Adrenal gland (tissue), 5 donors: ENCODE measurements at regions not wholly inside any gene's neighbourhood (a gene's known extent, or its start where the extent isn't known, plus 50 kb on each side); places are given as distances from the start of the nearest gene placed in this dataset.

Experiments used
- POLR2A ChIP-seq, 2 donors: fragments of 450-650 bp; IDR thresholded peaks; one replicate each; pipeline ENCODE4 v1.6.1; 2017; ENCODE audit warnings: antibody characterized with exemption in 2 of 2, mild to moderate bottlenecking in 2 of 2, moderate library complexity in 1 of 2
- TF ChIP-seq, protein P1 (sequence below), 6 experiments: fragments of 450-650 bp in 4 of 6; fragments of 200-600 bp in 2 of 6; sonication (generic) in 1 of 6; IDR thresholded peaks; 1 replicate in 5 of 6; 2 replicates in 1 of 6; pipeline versions ENCODE4 v1.5.1 to v1.8.0; 2016 to 2021; ENCODE audit warnings: antibody characterized with exemption in 6 of 6, mild to moderate bottlenecking in 2 of 6, moderate library complexity in 1 of 6
- donor health status: DM: no; HTN: no; CAD: no.

DNA sequence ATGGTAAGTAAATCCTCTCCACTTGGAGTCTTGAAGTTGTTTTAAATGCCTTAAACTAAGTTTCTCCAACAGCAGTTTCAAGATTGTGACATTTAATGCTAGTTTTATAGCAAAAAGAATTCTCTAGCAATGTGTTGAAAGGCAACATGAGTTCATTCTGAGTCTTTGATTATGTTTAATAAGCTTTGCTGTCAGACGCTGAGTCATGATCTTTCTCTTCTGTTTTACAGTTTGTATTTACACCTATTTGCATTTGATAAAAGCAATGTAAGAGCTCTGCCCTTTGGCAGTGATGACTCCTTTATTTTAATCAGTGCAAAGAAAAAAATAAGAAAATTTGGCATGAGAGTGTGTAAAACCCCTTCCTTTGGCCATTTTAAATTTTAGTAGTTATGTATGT, 497.7 kb downstream of the STK39 start:
- TF ChIP-seq, protein P1, sequence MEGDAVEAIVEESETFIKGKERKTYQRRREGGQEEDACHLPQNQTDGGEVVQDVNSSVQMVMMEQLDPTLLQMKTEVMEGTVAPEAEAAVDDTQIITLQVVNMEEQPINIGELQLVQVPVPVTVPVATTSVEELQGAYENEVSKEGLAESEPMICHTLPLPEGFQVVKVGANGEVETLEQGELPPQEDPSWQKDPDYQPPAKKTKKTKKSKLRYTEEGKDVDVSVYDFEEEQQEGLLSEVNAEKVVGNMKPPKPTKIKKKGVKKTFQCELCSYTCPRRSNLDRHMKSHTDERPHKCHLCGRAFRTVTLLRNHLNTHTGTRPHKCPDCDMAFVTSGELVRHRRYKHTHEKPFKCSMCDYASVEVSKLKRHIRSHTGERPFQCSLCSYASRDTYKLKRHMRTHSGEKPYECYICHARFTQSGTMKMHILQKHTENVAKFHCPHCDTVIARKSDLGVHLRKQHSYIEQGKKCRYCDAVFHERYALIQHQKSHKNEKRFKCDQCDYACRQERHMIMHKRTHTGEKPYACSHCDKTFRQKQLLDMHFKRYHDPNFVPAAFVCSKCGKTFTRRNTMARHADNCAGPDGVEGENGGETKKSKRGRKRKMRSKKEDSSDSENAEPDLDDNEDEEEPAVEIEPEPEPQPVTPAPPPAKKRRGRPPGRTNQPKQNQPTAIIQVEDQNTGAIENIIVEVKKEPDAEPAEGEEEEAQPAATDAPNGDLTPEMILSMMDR (IDR thresholded peaks at IDR 0.05) = no peak
- no peak for TF ChIP-seq POLR2A (IDR thresholded peaks at IDR 0.05)
